ENCODE measurements at regions not wholly inside any gene's neighbourhood (a gene's known extent, or its start where the extent isn't known, plus 50 kb on each side); places are given as distances from the start of the nearest gene placed in this dataset.

- TF ChIP-seq CTCF (IDR thresholded peaks at IDR 0.05; ENCODE audit: extremely low read depth in 1 of 2, insufficient read depth in 1 of 2, low read depth in 1 of 2, low read length in 2 of 2) (no peak), POLR2A (IDR thresholded peaks at IDR 0.05; ENCODE audit: low read depth, low read length) (no peak), EZH2 (IDR thresholded peaks at IDR 0.05; ENCODE audit: borderline replicate concordance, low read depth, low read length, severe bottlenecking) (no peak), MAX (IDR thresholded peaks at IDR 0.05; ENCODE audit: insufficient read depth, insufficient read length) (no peak), MYC (IDR thresholded peaks at IDR 0.05; ENCODE audit: low read depth, low read length) (no peak), FOS (IDR thresholded peaks at IDR 0.05; ENCODE audit: borderline replicate concordance, insufficient read depth, low read length) (no peak), POLR2AphosphoS5 (IDR thresholded peaks at IDR 0.05; ENCODE audit: insufficient read depth, low read depth, low read length) (no peak)
Observed at GRCh38 chr10:3415878-3416605, 243.5 kb upstream of the PITRM1 start.
